CD4-positive, CD25-positive, alpha-beta regulatory T cell (primary cell): ENCODE measurements at regions not wholly inside any gene's neighbourhood (a gene's known extent, or its start where the extent isn't known, plus 50 kb on each side); places are given as distances from the start of the nearest gene placed in this dataset.

ENCODE experiments used
- ATAC-seq, 2 donors: fragments of 150-1000 bp; cut with Tn5 transposase; one replicate each; pipeline ENCODE4 v1.10.0; 2021; ENCODE audit warnings: low read depth in 2 of 2, moderate number of reproducible peaks in 2 of 2, moderate library complexity in 1 of 2
- DNase-seq, 3 donors: peaks; one replicate each; pipeline versions ENCODE4 v3.0.0 to v3.0.0-alpha.2; 2012 to 2022; ENCODE audit warnings: mixed read lengths in 1 of 3
- H3K27ac ChIP-seq: one replicate; pipeline ENCODE4 v1.7.0; 2013; ENCODE audit warnings: mild to moderate bottlenecking, low read length; ENCODE audit not compliant: insufficient read depth, poor library complexity, severe bottlenecking
- H3K27me3 ChIP-seq: one replicate; pipeline ENCODE4 v1.7.0; 2013; ENCODE audit warnings: low read length; ENCODE audit not compliant: control insufficient read depth, insufficient read depth
- H3K36me3 ChIP-seq: one replicate; pipeline ENCODE4 v1.7.0; 2013; ENCODE audit warnings: mild to moderate bottlenecking, low read length, moderate library complexity; ENCODE audit not compliant: control insufficient read depth, insufficient read depth
- H3K4me1 ChIP-seq: 2 replicates; pipeline ENCODE4 v1.7.0; 2013; ENCODE audit warnings: mild to moderate bottlenecking, low read length; ENCODE audit not compliant: insufficient read depth, control insufficient read depth, poor library complexity, severe bottlenecking
- H3K4me3 ChIP-seq: one replicate; pipeline ENCODE4 v1.7.0; 2013; ENCODE audit warnings: low read depth, mild to moderate bottlenecking, low read length, moderate library complexity
- H3K9me3 ChIP-seq, 2 experiments: 1 replicate in 1 of 2; 2 replicates in 1 of 2; pipeline ENCODE4 v1.7.0; 2013; ENCODE audit warnings: low read length in 2 of 2, mild to moderate bottlenecking in 1 of 2, moderate library complexity in 1 of 2; ENCODE audit not compliant: control insufficient read depth in 2 of 2
- H3K27ac Mint-ChIP-seq, 3 donors: one replicate each; pipeline ENCODE4 v1.8.0; 2020 to 2022; ENCODE audit warnings: mild to moderate bottlenecking in 3 of 3, mixed read lengths in 3 of 3, moderate library complexity in 2 of 3
- H3K27me3 Mint-ChIP-seq: one replicate; pipeline ENCODE4 v1.8.0; 2022; ENCODE audit warnings: mild to moderate bottlenecking, mixed read lengths
- H3K36me3 Mint-ChIP-seq: one replicate; pipeline ENCODE4 v1.8.0; 2020; ENCODE audit warnings: mixed read lengths
- H3K4me1 Mint-ChIP-seq, 4 donors: one replicate each; pipeline ENCODE4 v1.8.0; 2020 to 2022; ENCODE audit warnings: mixed read lengths in 4 of 4, mild to moderate bottlenecking in 1 of 4
- H3K4me3 Mint-ChIP-seq, 4 donors: one replicate each; pipeline ENCODE4 v1.8.0; 2020 to 2022; ENCODE audit warnings: mild to moderate bottlenecking in 4 of 4, mixed read lengths in 4 of 4, moderate library complexity in 3 of 4
- H3K9me3 Mint-ChIP-seq, 7 donors: one replicate each; pipeline ENCODE4 v1.8.0; 2020 to 2022; ENCODE audit warnings: mixed read lengths in 7 of 7, mild to moderate bottlenecking in 3 of 7, moderate library complexity in 2 of 7

GRCh38 chr1:192024881-192025280 lies 133.4 kb upstream of the RGS18 start:
- Mint-ChIP-seq H3K4me3 (no peak overlapping the region), H3K36me3 (no peaks in the 10 kb centered on the region), H3K27me3 (no peaks in the 10 kb centered on the region), H3K4me1 (no peaks in the 10 kb centered on the region), H3K27ac (no peak overlapping the region), H3K9me3 (peaks cover 3 to 16% (median 6%) of the 10 kb centered on the region in 7 donors)
- Histone ChIP-seq H3K4me3 (no peak overlapping the region), H3K4me1 (no peaks in the 10 kb centered on the region), H3K9me3 (peaks cover 0 to 4% of the 10 kb centered on the region in 2 experiments), H3K27me3 (no peaks in the 10 kb centered on the region), H3K36me3 (no peaks in the 10 kb centered on the region), H3K27ac (no peak overlapping the region)
- ATAC-seq = no peak
- DNase-seq = no peak

GRCh38 chr1:192038567-192038966 lies 119.7 kb upstream of the RGS18 start:
- Histone ChIP-seq H3K36me3 (no peaks in the 10 kb centered on the region), H3K4me1 (no peaks in the 10 kb centered on the region), H3K9me3 (peaks cover 0 to 2% of the 10 kb centered on the region in 2 experiments), H3K27me3 (no peaks in the 10 kb centered on the region), H3K27ac (no peak overlapping the region), H3K4me3 (no peak overlapping the region)
- Mint-ChIP-seq H3K27ac (no peak overlapping the region), H3K9me3 (peaks cover 0 to 13% (median 1%) of the 10 kb centered on the region in 7 donors), H3K36me3 (no peaks in the 10 kb centered on the region), H3K4me1 (no peaks in the 10 kb centered on the region), H3K4me3 (no peak overlapping the region), H3K27me3 (no peaks in the 10 kb centered on the region)
- ATAC-seq (no peak), DNase-seq (no peak)

DNA sequence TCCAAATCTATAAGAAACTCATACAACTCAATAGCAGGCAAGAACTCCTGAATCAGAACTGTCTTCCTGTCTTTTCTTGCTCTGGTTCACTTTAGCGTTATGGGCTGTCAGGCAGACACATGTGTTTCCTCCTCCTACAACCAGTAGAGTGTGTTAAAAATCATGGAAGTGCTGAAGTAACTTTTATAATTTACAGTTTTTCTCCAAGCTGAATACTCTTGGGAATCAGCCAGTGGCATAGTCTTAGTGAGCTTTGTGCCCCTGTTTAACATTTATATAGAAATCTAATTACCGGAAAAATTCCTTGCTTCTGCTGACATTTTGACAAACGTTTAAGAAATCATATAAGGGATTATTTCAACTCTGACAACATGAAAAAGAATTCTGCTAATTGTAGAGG lies 113.1 kb upstream of the RGS18 start:
- H3K27ac ChIP-seq = no peak overlapping the region
- DNase-seq = no peak
- ATAC-seq = no peak
- H3K4me3 ChIP-seq = no peak overlapping the region
- no peaks in the 10 kb centered on the region for H3K9me3 ChIP-seq
- Mint-ChIP-seq H3K27me3 (no peaks in the 10 kb centered on the region), H3K4me3 (no peak overlapping the region), H3K4me1 (no peaks in the 10 kb centered on the region), H3K36me3 (no peaks in the 10 kb centered on the region), H3K27ac (no peak overlapping the region), H3K9me3 (peaks cover 0 to 8% (median 3%) of the 10 kb centered on the region in 7 donors)
- no peaks in the 10 kb centered on the region for H3K4me1 ChIP-seq
- no peaks in the 10 kb centered on the region for H3K27me3 ChIP-seq
- no peaks in the 10 kb centered on the region for H3K36me3 ChIP-seq

DNA sequence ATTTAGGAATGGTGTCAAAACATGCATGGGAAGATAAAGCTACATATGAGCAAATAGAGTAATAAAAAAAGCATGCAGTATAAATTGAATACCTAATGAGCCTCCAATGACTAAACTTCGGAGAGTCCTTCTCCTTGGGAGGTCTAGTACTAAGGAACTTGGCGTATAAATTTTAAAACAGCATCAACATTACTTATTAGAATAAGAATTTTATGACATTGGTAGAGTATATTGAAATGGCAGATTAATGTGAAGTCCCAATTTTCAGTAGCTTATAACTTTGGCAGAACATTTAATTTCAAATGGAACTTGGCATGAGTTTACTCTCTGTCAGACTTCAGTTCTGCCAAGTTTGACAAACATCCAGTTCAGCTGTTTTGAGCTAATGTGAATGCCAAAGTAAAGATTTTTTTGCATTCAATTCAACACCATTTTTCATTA lies 104.7 kb upstream of the RGS18 start:
- Histone ChIP-seq H3K27me3 (no peaks in the 10 kb centered on the region), H3K4me1 (no peaks in the 10 kb centered on the region), H3K9me3 (no peaks in the 10 kb centered on the region), H3K4me3 (no peak overlapping the region), H3K36me3 (no peaks in the 10 kb centered on the region), H3K27ac (no peak overlapping the region)
- DNase-seq = no peak
- Mint-ChIP-seq H3K9me3 (peaks cover 0 to 4% (median 0%) of the 10 kb centered on the region in 7 donors), H3K4me1 (no peaks in the 10 kb centered on the region), H3K4me3 (no peak overlapping the region), H3K36me3 (no peaks in the 10 kb centered on the region), H3K27ac (no peak overlapping the region), H3K27me3 (no peaks in the 10 kb centered on the region)
- ATAC-seq = no peak

DNA sequence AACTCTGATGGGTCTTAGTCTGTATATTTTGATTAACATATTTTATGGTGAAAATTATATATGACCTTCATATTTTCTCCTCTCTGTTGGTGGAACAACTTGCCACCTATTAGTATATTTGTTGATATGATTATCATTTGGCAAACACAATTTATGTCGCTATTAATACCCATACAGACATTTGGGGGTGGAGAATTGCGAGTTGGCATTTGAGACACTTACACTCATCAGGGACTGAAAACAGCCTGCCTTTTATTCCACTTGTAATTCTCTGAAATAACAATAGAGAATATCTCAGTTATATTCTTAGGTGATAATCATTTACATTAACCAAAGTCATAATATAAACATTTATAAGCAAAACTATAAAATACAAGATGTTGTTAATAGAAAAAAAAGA lies 100.5 kb upstream of the RGS18 start:
- no peak for ATAC-seq
- H3K9me3 ChIP-seq = no peaks in the 10 kb centered on the region
- no peak overlapping the region for H3K4me3 ChIP-seq
- Mint-ChIP-seq H3K27ac (no peak overlapping the region), H3K4me1 (no peaks in the 10 kb centered on the region), H3K9me3 (peaks cover 0 to 1% (median 0%) of the 10 kb centered on the region in 7 donors), H3K27me3 (no peaks in the 10 kb centered on the region), H3K4me3 (no peak overlapping the region), H3K36me3 (no peaks in the 10 kb centered on the region)
- no peaks in the 10 kb centered on the region for H3K4me1 ChIP-seq
- H3K27ac ChIP-seq = no peak overlapping the region
- no peak for DNase-seq
- no peaks in the 10 kb centered on the region for H3K36me3 ChIP-seq
- H3K27me3 ChIP-seq = no peaks in the 10 kb centered on the region

DNA sequence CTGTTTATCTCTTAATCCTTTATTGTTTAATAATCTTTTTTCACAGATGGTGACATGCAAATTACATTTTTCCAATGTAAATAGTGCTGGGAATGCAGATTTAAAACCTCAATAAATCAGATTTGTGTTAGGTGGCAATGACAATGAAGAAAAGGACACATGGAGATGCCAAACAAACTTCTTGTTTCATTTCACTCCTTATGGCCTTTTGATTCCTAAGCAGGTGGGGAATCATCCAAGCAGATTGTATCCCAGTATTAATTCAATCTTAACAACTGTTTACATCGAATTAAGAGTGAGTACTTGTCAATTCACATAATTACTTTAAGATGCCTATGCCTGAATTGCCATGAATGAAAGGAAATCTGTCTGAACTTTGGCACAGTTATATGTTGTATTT lies 98.9 kb upstream of the RGS18 start:
- no peak overlapping the region for H3K27ac Mint-ChIP-seq
- no peak overlapping the region for H3K27ac ChIP-seq
- DNase-seq = no peak
- H3K27me3 Mint-ChIP-seq = no peaks in the 10 kb centered on the region
- H3K4me1 ChIP-seq = no peaks in the 10 kb centered on the region
- no peaks in the 10 kb centered on the region for H3K9me3 ChIP-seq
- H3K36me3 Mint-ChIP-seq = no peaks in the 10 kb centered on the region
- no peaks in the 10 kb centered on the region for H3K36me3 ChIP-seq
- no peak overlapping the region for H3K4me3 ChIP-seq
- no peaks in the 10 kb centered on the region for H3K9me3 Mint-ChIP-seq
- H3K4me3 Mint-ChIP-seq = no peak overlapping the region
- no peaks in the 10 kb centered on the region for H3K4me1 Mint-ChIP-seq
- ATAC-seq = no peak
- no peaks in the 10 kb centered on the region for H3K27me3 ChIP-seq

DNA sequence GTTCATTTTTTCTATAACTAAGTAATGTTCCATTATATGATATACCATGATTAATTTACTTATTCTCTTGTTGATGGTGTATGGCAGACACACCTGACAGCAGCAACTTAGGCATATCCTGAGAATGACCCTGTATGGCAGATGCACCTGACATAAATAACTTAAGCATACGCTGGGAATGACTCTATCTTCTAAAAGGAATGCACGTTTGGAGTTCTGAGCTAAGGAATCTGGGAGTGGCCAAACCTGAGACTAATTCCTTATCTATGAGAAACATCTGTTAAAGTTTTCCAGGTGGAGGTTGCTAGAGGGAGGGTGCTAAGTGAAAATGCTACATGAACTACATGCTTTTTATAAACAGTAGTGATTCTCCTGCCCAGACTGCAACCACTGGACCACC lies 96.7 kb upstream of the RGS18 start:
- H3K27me3 Mint-ChIP-seq = no peaks in the 10 kb centered on the region
- peaks cover 0 to 2% (median 0%) of the 10 kb centered on the region in 7 donors for H3K9me3 Mint-ChIP-seq
- no peak for ATAC-seq
- Histone ChIP-seq H3K9me3 (no peaks in the 10 kb centered on the region), H3K27me3 (no peaks in the 10 kb centered on the region), H3K27ac (no peak overlapping the region), H3K4me3 (no peak overlapping the region), H3K36me3 (no peaks in the 10 kb centered on the region), H3K4me1 (no peaks in the 10 kb centered on the region)
- H3K4me1 Mint-ChIP-seq = no peaks in the 10 kb centered on the region
- DNase-seq = no peak
- no peaks in the 10 kb centered on the region for H3K36me3 Mint-ChIP-seq
- no peak overlapping the region for H3K27ac Mint-ChIP-seq
- H3K4me3 Mint-ChIP-seq = no peak overlapping the region

- no peaks in the 10 kb centered on the region for H3K27me3 ChIP-seq
- no peaks in the 10 kb centered on the region for H3K4me1 Mint-ChIP-seq
- no peaks in the 10 kb centered on the region for H3K9me3 ChIP-seq
- DNase-seq (no peak), ATAC-seq (no peak)
- no peaks in the 10 kb centered on the region for H3K36me3 Mint-ChIP-seq
- H3K27ac Mint-ChIP-seq = no peak overlapping the region
- no peak overlapping the region for H3K4me3 Mint-ChIP-seq
- no peak overlapping the region for H3K27ac ChIP-seq
- peaks cover 0 to 10% (median 0%) of the 10 kb centered on the region in 7 donors for H3K9me3 Mint-ChIP-seq
- H3K4me3 ChIP-seq = no peak overlapping the region
- H3K27me3 Mint-ChIP-seq = no peaks in the 10 kb centered on the region
- no peaks in the 10 kb centered on the region for H3K4me1 ChIP-seq
- H3K36me3 ChIP-seq = no peaks in the 10 kb centered on the region
Measured at GRCh38 chr1:192065087-192065486, 93.2 kb upstream of the RGS18 start.
